Omental fat pad (tissue), 3 donors: ENCODE measurements at regions not wholly inside any gene's neighbourhood (a gene's known extent, or its start where the extent isn't known, plus 50 kb on each side); places are given as distances from the start of the nearest gene placed in this dataset.

Experiments
- ATAC-seq: fragments of 150-250 bp; one replicate; pipeline ENCODE4 v1.9.1; 2016; ENCODE audit warnings: mild to moderate bottlenecking, moderate library complexity; ENCODE audit not compliant: low FRiP score
- DNase-seq: peaks from one replicate; pipeline ENCODE4 v3.0.0-alpha.2; 2019; ENCODE audit warnings: low spot score
- TF ChIP-seq, protein P1 (sequence below), 3 donors: fragments of 450-650 bp; IDR thresholded peaks; one replicate each; pipeline ENCODE4 v1.5.1; 2016 to 2017; ENCODE audit warnings: antibody characterized with exemption in 3 of 3, mild to moderate bottlenecking in 3 of 3, moderate library complexity in 2 of 3

DNA sequence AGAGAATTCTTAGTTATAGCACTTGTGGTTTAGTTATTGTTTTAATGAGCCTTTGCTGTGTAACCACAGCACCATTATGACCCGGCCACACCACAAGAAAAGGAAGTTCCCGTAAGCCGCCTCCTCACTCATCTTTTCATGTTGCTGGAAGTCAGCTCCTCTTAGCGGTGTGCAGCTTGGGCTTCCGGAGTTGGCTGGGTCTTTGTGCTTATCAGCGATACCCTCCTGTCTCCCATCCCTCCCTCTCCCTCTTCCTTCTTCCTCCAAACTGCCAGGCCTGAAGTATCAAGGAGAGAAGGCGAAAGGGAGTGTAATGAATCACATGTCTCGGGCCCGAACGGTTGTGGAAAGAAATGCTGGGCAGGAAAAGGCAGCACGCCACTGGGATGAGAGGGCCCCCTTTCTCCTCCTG lies 353.5 kb downstream of the MCTP2 start:
- ATAC-seq (no peak), DNase-seq (no peak)
- TF ChIP-seq, protein P1, sequence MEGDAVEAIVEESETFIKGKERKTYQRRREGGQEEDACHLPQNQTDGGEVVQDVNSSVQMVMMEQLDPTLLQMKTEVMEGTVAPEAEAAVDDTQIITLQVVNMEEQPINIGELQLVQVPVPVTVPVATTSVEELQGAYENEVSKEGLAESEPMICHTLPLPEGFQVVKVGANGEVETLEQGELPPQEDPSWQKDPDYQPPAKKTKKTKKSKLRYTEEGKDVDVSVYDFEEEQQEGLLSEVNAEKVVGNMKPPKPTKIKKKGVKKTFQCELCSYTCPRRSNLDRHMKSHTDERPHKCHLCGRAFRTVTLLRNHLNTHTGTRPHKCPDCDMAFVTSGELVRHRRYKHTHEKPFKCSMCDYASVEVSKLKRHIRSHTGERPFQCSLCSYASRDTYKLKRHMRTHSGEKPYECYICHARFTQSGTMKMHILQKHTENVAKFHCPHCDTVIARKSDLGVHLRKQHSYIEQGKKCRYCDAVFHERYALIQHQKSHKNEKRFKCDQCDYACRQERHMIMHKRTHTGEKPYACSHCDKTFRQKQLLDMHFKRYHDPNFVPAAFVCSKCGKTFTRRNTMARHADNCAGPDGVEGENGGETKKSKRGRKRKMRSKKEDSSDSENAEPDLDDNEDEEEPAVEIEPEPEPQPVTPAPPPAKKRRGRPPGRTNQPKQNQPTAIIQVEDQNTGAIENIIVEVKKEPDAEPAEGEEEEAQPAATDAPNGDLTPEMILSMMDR (IDR thresholded peaks at IDR 0.05), result no peak

DNA sequence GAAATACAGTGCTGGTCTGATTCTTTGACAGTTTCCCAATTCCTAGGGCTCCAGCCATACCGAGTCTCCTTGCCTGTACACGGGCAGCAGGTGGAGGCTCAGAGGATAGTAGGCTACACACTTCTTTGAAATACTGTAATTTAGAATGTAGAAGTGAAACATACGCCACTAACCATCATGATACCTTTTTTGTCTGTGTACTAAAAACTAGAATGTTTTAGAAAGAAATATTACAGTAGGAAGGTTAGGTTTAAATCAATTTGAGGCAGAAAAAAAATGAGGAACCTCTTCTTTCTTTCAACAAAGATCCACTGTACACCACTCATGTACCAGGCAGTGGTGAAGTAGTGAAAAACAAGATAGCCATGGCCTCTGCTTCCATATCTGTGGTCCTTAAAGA lies 354.7 kb downstream of the MCTP2 start:
- TF ChIP-seq, protein P1 (IDR thresholded peaks at IDR 0.05), result no peak

GRCh38 chr15:94587113-94587512 lies 355.8 kb downstream of the MCTP2 start:
- TF ChIP-seq, protein P1 (IDR thresholded peaks at IDR 0.05), result no peak
- DNase-seq (no peak), ATAC-seq (no peak)

More for the DNA sequence above, 354.7 kb downstream of the MCTP2 start:
- ATAC-seq, result no peak
- no peak for DNase-seq

- DNase-seq, result no peak
These were observed 357.6 kb downstream of the MCTP2 start for GRCh38 chr15:94588993-94589392.

DNA sequence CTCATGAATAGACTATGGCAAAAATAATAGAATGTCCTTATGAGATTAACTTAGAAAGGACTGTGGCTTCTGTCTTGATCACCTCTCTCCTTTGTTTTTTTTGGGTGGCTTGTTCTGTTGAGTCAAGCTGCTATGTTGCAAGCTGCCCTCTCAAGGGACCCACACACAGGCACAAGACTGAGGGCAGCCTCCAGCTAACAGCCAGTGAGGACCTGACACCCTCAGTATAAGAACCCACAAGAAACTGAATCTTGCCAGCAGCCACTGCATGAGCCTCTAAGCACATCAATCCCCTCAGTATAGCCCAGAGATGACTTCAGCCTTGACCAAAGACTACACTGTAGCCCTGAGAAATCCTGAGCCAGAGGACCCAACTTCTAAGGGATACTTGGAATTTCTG lies 361.1 kb downstream of the MCTP2 start:
- no peak for ATAC-seq
- no peak for DNase-seq
- TF ChIP-seq, protein P1 (IDR thresholded peaks at IDR 0.05), result no peak

More at GRCh38 chr15:94588993-94589392, 357.6 kb downstream of the MCTP2 start:
- TF ChIP-seq, protein P1 (IDR thresholded peaks at IDR 0.05), result no peak
- no peak for ATAC-seq

DNA sequence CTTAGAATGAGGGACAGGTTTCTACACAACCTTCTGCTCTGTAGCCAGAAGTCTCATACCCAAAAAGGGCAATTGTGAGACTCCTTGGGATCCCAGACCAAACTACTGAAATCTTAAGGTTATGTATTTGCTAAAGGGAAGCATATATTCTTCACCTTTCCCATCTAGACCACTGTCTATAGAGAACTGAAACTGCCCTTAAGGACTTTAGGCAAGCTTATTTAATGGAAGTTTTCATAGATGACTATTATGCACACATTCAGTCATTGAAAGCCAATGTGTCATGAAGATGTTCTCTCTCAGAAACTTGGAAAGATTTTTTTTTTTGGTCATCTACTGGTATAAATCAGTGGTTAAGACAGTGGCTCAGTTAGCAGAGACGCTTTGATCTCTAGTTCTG lies 365.3 kb downstream of the MCTP2 start:
- ATAC-seq, result no peak
- TF ChIP-seq, protein P1 (IDR thresholded peaks at IDR 0.05), result no peak
- DNase-seq, result no peak

- DNase-seq, result no peak
- TF ChIP-seq, protein P1 (IDR thresholded peaks at IDR 0.05), result no peak
- ATAC-seq, result no peak
These were observed 369.1 kb downstream of the MCTP2 start for GRCh38 chr15:94600505-94600904.
